ENCODE measurements at regions not wholly inside any gene's neighbourhood (a gene's known extent, or its start where the extent isn't known, plus 50 kb on each side); places are given as distances from the start of the nearest gene placed in this dataset.
A peak's percentile ranks its signal among the peaks of the same experiment; 100 is the strongest.

DNA sequence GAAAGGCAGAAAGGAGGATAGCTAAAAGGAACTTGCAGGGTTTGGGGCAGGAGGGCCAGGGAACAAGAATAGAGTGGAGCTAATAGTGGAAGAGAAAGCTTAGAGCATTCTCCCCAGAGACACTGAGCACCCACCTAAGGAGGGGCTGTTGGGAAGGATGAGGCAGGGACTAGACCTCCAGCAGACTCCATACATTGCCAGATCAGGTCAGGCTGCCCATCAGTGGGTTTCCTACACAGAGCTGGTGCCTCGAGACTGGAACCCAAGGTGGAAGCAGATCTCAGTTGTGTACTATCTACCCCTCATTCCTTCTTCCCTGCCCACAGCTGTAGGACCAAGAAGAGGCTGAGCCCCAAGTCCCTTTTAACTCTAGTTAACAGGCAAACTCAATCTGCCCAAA, 148.5 kb downstream of the ZFP36L2 start:
- no peak for DNase-seq (ENCODE audit: low read depth)
- H3K4me3 ChIP-seq (ENCODE audit: low read depth, low read length): no peak overlapping the region
- TF ChIP-seq, protein P1, sequence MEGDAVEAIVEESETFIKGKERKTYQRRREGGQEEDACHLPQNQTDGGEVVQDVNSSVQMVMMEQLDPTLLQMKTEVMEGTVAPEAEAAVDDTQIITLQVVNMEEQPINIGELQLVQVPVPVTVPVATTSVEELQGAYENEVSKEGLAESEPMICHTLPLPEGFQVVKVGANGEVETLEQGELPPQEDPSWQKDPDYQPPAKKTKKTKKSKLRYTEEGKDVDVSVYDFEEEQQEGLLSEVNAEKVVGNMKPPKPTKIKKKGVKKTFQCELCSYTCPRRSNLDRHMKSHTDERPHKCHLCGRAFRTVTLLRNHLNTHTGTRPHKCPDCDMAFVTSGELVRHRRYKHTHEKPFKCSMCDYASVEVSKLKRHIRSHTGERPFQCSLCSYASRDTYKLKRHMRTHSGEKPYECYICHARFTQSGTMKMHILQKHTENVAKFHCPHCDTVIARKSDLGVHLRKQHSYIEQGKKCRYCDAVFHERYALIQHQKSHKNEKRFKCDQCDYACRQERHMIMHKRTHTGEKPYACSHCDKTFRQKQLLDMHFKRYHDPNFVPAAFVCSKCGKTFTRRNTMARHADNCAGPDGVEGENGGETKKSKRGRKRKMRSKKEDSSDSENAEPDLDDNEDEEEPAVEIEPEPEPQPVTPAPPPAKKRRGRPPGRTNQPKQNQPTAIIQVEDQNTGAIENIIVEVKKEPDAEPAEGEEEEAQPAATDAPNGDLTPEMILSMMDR (IDR thresholded peaks at IDR 0.05; ENCODE audit: insufficient read depth, low read length): no peak

DNA sequence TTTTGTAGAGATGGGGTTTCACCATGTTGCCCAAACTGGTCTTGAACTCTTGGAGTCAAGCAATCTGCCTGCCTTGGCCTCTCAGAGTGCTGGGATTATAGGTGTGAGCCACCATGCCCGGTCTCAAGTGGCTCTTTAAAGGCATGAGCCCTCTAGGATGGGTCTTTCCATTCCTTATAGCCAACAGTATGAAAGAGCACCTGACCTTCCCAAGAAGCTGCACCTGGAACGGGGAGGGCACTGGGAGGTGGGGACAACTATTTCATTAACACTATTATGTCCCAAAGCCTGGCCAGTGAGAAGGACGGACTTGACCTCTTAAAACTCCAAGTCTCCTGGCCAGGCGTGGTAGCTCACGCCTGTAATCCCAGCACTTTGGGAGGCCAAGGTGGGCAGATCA, 149.7 kb downstream of the ZFP36L2 start:
- DNase-seq (ENCODE audit: low read depth): no peak
- no peak overlapping the region for H3K4me3 ChIP-seq (ENCODE audit: low read depth, low read length)
- TF ChIP-seq, protein P1 (IDR thresholded peaks at IDR 0.05; ENCODE audit: insufficient read depth, low read length): no peak

DNA sequence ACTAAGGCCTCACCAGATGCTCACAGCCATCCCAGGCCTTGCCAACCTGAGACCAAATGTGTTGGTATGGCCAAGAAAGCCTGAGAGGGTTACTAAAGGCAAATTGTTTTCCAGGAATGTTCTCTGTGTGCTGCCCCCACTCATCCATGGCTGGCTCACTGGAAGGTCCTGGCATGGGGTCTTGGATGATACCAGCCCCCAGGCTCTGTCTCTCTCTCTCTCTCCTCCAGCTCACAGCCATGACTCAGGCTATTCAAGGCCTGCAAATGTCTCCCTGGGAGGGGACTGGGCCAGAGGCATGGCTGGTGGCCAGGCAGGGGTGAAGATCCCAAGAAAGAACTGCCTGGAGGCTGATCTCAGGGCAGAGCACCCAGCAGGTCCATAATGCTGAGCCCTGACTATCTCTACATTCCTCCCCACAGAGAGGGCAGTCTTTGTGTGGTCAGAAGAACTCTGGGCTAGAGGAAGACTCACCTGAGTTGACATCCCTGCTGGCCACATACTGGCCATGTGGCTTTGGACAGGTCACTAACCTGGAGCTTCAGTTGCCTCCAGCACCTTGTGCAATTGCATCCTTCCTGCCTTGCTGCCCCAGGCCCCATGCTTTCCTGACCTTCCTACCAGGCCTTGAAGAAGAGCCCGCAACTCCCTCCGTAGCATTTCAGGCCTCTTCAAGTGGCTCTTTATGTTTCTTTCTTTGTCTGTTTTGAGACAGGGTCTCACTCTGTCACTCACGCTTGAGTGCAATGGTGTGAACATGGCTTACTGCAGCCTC, 150.4 kb downstream of the ZFP36L2 start:
- no peak overlapping the region for H3K4me3 ChIP-seq (ENCODE audit: low read depth, low read length)
- TF ChIP-seq, protein P1 (IDR thresholded peaks at IDR 0.05; ENCODE audit: insufficient read depth, low read length): no peak
- peak; percentile 89 for DNase-seq (ENCODE audit: low read depth)

DNA sequence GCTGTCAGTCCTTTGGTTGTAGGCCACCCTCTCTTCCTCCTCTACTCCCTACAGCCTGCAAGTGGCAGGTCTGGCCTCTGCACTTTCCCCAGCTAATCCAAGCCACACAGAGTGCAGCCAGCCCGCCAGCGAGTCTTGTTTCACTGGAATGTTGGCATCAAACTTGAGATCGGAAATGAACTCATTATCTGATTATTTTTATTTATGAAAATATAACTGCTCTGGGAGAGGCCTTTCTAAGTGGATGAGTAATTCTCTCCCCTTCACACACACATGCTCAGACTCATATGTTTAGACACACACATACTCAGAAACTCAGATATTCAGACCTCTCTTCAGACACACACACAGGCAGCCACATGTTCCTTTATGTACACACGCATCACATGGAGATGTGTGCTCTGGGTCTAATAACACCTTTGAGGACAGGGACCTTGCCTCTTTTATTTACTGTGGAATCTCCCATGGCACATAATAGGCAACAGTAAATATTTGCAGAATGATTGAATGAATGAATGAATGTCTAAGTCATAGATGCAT, 151.3 kb downstream of the ZFP36L2 start:
- no peak overlapping the region for H3K4me3 ChIP-seq (ENCODE audit: low read depth, low read length)
- DNase-seq (ENCODE audit: low read depth): peak; percentile 98
- TF ChIP-seq, protein P1 (IDR thresholded peaks at IDR 0.05; ENCODE audit: insufficient read depth, low read length): peak; percentile 23

DNA sequence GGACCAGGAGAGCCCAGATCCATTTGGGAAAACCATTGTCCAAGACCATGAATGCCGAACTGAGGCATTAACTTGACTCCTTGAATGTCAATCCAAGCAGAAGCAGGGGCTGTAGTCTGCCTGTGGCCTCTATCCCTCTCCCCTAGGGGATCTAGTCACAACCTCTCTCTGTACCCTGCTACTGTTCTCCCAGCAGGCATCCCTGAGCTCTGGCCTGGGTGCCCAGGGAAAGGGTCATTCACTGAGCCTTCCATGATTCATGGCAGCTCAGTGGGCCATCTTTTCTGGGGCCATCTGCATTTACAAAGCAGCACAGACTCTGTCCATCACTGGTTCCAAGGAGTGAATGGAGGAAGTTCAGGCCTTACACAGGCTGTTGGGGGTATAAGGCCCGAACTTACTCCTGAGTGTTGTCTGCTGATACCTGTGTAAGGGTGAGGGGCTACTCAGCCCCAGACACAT, 151.8 kb downstream of the ZFP36L2 start:
- no peak overlapping the region for H3K4me3 ChIP-seq (ENCODE audit: low read depth, low read length)
- TF ChIP-seq, protein P1 (IDR thresholded peaks at IDR 0.05; ENCODE audit: insufficient read depth, low read length): no peak
- DNase-seq (ENCODE audit: low read depth): no peak

DNA sequence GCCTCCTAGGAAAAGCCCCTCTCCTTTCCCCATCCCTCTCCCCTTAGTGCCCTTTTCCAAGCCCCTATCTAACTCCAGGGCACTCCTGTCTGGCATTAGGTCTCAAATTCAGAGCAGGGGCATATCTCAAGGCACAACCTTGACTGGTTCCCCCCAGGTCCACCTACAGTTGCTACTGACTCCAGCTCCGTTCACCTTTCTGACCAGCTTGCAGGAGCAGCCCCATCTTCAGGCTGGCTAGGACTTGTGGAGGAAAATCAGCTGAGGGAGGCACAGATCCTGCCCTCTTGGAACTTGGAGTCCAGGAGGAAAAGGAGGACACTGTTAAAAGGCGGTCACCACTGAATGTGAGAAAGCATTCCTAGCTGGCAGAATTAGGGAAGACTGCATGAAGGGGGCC, 152.4 kb downstream of the ZFP36L2 start:
- H3K4me3 ChIP-seq (ENCODE audit: low read depth, low read length): peak overlapping the region; percentile 41
- TF ChIP-seq, protein P1 (IDR thresholded peaks at IDR 0.05; ENCODE audit: insufficient read depth, low read length): no peak
- DNase-seq (ENCODE audit: low read depth): no peak

All from fibroblast of the aortic adventitia (primary cell).